Epithelial cell of esophagus (primary cell): ENCODE measurements at regions not wholly inside any gene's neighbourhood (a gene's known extent, or its start where the extent isn't known, plus 50 kb on each side); places are given as distances from the start of the nearest gene placed in this dataset.
"Not testable (repeated sequence)": the region's sequence is repeated elsewhere in the genome, so short reads cannot be mapped to it uniquely, and the experiment has no call there.

ENCODE experiments used
- DNase-seq: peaks from one replicate; pipeline ENCODE4 v3.0.0; 2010; ENCODE audit warnings: low read depth
- H3K4me3 ChIP-seq: 2 replicates; pipeline ENCODE4 v1.5.1; 2011; ENCODE audit warnings: mild to moderate bottlenecking, low read length, control low read depth
- TF ChIP-seq, protein P1 (sequence below): IDR thresholded peaks from 2 replicates; pipeline ENCODE4 v1.5.1; 2011; ENCODE audit warnings: low read depth, mild to moderate bottlenecking, low read length, control low read depth, inconsistent platforms; ENCODE audit not compliant: insufficient read depth; ENCODE audit errors: missing control alignments

DNA sequence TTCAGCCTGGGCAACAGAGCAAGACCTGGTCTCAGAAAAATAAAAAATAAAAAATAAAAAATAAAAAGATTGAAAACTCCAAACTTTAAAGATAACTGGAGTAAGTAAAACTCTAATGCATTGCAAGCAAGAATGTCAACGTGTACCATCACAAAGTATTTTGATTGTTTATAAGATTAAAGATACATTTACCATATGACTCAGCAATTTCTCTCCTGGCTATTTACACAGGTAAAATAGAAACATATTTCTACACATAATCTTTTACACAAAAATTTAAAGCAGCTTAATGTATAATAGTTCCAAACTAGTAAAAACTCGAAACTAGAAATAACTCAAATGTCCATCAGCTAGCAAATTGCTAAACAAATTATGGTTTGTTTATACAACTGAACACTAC is 456.1 kb upstream of the RGS18 start:
- no peak for DNase-seq
- H3K4me3 ChIP-seq: no peak overlapping the region
- TF ChIP-seq, protein P1, sequence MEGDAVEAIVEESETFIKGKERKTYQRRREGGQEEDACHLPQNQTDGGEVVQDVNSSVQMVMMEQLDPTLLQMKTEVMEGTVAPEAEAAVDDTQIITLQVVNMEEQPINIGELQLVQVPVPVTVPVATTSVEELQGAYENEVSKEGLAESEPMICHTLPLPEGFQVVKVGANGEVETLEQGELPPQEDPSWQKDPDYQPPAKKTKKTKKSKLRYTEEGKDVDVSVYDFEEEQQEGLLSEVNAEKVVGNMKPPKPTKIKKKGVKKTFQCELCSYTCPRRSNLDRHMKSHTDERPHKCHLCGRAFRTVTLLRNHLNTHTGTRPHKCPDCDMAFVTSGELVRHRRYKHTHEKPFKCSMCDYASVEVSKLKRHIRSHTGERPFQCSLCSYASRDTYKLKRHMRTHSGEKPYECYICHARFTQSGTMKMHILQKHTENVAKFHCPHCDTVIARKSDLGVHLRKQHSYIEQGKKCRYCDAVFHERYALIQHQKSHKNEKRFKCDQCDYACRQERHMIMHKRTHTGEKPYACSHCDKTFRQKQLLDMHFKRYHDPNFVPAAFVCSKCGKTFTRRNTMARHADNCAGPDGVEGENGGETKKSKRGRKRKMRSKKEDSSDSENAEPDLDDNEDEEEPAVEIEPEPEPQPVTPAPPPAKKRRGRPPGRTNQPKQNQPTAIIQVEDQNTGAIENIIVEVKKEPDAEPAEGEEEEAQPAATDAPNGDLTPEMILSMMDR: no peak

DNA sequence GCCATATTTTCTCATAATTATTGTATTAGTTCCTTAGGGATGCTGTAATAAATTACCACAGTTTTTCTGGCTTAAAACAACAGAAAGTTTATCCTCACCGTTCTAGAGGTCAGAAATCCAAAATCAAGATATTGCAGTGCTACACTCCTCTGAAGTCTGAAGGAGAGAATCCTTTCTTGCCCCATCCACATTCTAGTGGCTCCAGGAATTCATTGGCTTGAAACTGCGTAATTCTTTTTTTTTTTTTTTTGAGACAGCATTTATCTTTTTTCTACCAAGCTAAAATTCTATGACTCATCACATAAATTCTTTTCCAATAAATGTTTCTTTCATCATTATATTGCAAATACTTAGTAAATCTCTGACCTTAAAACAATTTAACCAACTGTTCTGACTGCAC is 451.0 kb upstream of the RGS18 start:
- DNase-seq: no peak
- TF ChIP-seq, protein P1: no peak
- H3K4me3 ChIP-seq: no peak overlapping the region

DNA sequence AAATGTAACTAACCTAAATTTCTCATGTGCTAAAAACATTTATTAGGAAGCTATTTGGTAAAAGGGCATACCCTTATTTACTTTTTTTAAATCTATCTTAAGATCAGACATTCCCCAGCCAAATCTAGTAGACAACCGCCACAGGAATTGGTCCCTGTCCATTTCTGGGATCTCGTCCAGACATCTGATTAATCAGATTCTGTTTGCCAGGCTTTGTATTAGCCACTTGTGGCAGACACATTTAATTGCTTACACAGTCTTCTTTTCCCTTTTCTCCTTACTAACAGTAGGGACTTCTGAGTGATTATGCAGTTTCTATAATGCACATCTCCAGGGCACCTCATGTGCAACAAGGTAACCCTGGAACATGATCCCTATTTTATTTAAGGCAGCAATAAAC is 449.0 kb upstream of the RGS18 start:
- no peak for DNase-seq
- H3K4me3 ChIP-seq: no peak overlapping the region
- TF ChIP-seq, protein P1: no peak

DNA sequence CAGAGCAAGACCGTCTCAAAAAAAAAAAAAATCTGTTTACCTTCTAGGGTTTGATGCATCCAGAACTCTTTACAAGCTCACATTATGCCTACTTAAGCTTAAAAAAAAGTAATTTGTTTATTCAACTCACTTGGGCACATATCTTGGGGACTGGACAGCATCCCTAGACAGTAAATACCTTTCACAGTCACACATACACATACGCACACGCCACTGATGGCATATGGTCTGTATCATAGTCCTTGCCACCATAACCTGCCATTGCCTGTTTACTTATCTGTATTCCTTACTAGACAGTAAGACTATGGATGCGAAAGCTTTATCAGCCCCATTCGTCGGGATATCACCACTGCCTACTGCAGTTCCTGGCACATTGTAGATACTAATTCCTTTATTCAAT is 446.3 kb upstream of the RGS18 start:
- TF ChIP-seq, protein P1: no peak
- no peak overlapping the region for H3K4me3 ChIP-seq
- no peak for DNase-seq

DNA sequence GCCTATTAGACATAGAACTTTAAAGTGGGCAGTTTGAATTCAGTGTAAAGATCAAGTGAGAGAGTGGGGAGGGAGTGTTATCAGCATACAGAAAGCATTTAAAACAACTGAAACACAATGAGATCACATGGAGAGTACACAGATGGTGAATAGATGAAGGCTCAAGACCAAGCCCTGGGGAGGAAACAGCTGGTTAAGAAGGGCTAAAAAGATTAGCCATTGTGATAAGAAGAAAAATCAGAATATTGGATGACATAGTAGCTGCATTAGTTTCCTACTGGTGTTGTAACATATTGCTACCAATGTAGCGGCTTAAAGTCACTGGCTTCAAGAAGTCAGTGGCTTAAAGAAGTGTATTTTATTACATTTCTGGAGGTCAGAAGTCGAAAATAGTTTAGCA is 443.4 kb upstream of the RGS18 start:
- DNase-seq: no peak
- TF ChIP-seq, protein P1: no peak
- no peak overlapping the region for H3K4me3 ChIP-seq

DNA sequence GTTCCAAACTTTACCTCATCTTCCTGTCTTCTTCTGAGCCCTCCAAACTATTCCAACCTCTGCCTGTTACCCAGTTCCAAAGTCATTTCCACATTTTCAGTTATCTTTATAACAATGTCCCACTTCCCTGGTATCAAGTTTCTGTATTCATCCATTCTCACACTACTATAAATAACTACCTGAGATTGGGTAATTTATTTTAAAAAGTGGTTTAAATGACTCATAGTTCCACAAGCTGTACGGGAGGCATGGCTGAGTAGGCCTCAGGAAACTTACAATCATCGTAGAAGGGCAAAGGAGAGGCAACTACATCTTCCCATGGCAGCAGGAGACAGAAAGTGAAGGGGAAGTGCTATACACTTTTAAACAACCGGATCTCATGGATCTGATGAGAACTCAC is 428.5 kb upstream of the RGS18 start:
- peak; percentile 2 for DNase-seq
- TF ChIP-seq, protein P1: no peak
- no peak overlapping the region for H3K4me3 ChIP-seq

DNA sequence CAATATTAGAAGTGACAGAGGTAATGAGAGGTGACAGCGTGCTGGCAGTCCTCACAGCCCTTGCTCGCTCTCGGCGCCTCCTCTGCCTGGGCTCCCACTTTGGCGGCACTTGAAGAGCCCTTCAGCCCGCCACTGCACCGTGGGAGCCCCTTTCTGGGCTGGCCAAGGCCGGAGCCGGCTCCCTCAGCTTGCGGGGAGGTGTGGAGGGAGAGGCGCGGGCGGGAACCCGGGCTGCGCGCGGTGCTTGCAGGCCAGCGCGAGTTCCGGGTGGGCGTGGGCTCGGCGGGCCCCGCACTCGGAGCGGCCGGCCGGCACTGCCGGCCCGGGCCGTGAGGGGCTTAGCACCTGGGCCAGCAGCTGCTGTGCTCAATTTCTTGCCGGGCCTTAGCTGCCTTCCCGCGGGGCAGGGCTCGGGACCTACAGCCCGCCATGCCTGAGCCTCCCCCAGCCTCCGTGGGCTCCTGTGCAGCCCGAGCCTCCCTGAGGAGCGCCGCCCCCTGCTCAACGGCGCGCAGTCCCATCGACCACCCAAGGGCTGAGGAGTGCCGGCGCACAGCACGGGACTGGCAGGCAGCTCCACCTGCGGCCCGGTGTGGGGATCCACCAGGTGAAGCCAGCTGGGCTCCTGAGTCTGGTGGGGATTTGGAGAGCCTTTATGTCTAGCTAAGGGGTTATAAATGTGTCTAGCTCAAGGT is 426.5 kb upstream of the RGS18 start:
- not testable (repeated sequence) for H3K4me3 ChIP-seq, DNase-seq
